ENCODE measurements at regions not wholly inside any gene's neighbourhood (a gene's known extent, or its start where the extent isn't known, plus 50 kb on each side); places are given as distances from the start of the nearest gene placed in this dataset.

DNA sequence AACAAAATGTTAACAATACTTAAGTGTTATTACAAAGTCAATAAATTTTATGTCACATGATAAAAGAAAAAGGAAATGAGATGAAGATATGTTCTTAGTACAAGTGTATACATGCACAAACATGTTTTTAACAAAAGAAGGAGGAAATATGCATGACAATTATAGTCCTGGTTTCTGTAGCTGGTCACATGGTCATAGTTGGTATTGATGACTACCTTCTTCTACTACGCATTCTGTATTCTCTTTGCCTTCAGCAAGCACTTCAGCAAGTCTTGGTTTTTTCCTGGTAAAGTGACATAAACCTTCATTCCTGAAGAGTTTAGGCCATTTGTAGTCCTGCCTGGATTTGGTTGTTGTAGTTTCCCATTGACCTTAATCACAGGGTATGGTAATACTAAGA lies 121.3 kb upstream of the SYT4 start:
- no peak for DNase-seq (ENCODE audit: low spot score)
- no peaks in the 10 kb centered on the region for H3K36me3 ChIP-seq (replicated peaks in 1 of 2; ENCODE audit: control insufficient read depth in 2 of 2, insufficient read depth in 2 of 2, low read length in 2 of 2)
- H3K4me2 ChIP-seq (ENCODE audit: insufficient read depth, low read length, poor library complexity, severe bottlenecking), result no peak overlapping the region
- no peak overlapping the region for H3K14ac ChIP-seq (ENCODE audit: low read length)
- H2BK15ac ChIP-seq (ENCODE audit: low read length), result no peak overlapping the region
- no peaks in the 10 kb centered on the region for H3K79me1 ChIP-seq (ENCODE audit: low read depth, low read length)
- no peak overlapping the region for H3K9ac ChIP-seq (ENCODE audit: low read depth, low read length, poor library complexity)
- H3K23ac ChIP-seq (ENCODE audit: low read depth, low read length, poor library complexity), result no peak overlapping the region
- no peaks in the 10 kb centered on the region for H3K4me1 ChIP-seq (ENCODE audit: control insufficient read depth in 2 of 2, insufficient read depth in 1 of 2, low read depth in 1 of 2, low read length in 2 of 2)
- H2BK5ac ChIP-seq (ENCODE audit: low read length), result no peak overlapping the region
- H2BK120ac ChIP-seq (ENCODE audit: low read depth, low read length), result no peak overlapping the region
- no peak overlapping the region for H4K91ac ChIP-seq (ENCODE audit: low read depth, low read length, poor library complexity)
- H3K9me3 ChIP-seq (replicated peaks in 1 of 2; ENCODE audit: control insufficient read depth in 2 of 2, insufficient read depth in 1 of 2, low read depth in 1 of 2, low read length in 2 of 2), result no peaks in the 10 kb centered on the region
- no peak overlapping the region for H4K8ac ChIP-seq (ENCODE audit: low read depth, low read length)
- H3K27ac ChIP-seq (replicated peaks; ENCODE audit: low read length), result no peak overlapping the region
- no peak overlapping the region for H2AFZ ChIP-seq (ENCODE audit: low read length)
- no peak overlapping the region for H2BK12ac ChIP-seq (ENCODE audit: low read length)
- H2AK5ac ChIP-seq (ENCODE audit: low read depth, low read length), result no peak overlapping the region
- H3K4ac ChIP-seq (ENCODE audit: low read length), result no peak overlapping the region
- H3K4me3 ChIP-seq (ENCODE audit: low read length in 2 of 2), result no peak overlapping the region
- no peak overlapping the region for H3K18ac ChIP-seq (ENCODE audit: low read length)
- no peaks in the 10 kb centered on the region for H3K27me3 ChIP-seq (ENCODE audit: control insufficient read depth in 3 of 3, insufficient read depth in 3 of 3, low read depth in 1 of 3, low read length in 3 of 3)
- no CpG with 5 or more reads among the region's 1 CpG for WGBS, 2 donors (ENCODE audit: extremely low coverage in 2 of 2, insufficient read length in 2 of 2, insufficient replicate concordance in 1 of 2)

DNA sequence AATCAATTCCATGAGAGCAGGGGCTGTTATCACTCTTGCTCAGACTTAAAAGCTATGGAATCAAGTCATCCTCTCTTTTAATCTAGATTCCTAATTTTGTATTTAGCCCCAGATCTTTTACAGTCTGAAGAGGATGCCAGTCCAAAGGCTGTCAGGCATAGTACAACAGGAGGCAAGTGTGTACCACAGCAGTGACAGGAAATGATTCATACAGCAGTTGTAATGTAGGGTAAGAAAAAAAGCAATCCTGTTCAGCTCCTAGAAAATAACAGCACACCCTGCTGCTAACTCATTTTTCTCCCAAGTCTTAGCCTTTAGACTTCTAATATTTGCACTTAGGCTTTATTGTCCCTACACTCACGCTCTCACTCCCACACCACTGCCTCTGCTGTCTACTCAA lies 127.8 kb upstream of the SYT4 start:
- H3K23ac ChIP-seq (ENCODE audit: low read depth, low read length, poor library complexity), result no peak overlapping the region
- no peak overlapping the region for H2AK5ac ChIP-seq (ENCODE audit: low read depth, low read length)
- H3K27ac ChIP-seq (replicated peaks; ENCODE audit: low read length), result no peak overlapping the region
- H3K9ac ChIP-seq (ENCODE audit: low read depth, low read length, poor library complexity), result no peak overlapping the region
- no peak overlapping the region for H3K4ac ChIP-seq (ENCODE audit: low read length)
- no CpG with 5 or more reads among the region's 1 CpG for WGBS, 2 donors (ENCODE audit: extremely low coverage in 2 of 2, insufficient read length in 2 of 2, insufficient replicate concordance in 1 of 2)
- H3K18ac ChIP-seq (ENCODE audit: low read length), result no peak overlapping the region
- no peak overlapping the region for H4K91ac ChIP-seq (ENCODE audit: low read depth, low read length, poor library complexity)
- no peak overlapping the region for H3K4me2 ChIP-seq (ENCODE audit: insufficient read depth, low read length, poor library complexity, severe bottlenecking)
- no peak overlapping the region for H4K8ac ChIP-seq (ENCODE audit: low read depth, low read length)
- no peak overlapping the region for H2BK120ac ChIP-seq (ENCODE audit: low read depth, low read length)
- no peak overlapping the region for H3K4me3 ChIP-seq (ENCODE audit: low read length in 2 of 2)
- H2AFZ ChIP-seq (ENCODE audit: low read length), result no peak overlapping the region
- no peak overlapping the region for H2BK15ac ChIP-seq (ENCODE audit: low read length)
- H3K36me3 ChIP-seq (replicated peaks in 1 of 2; ENCODE audit: control insufficient read depth in 2 of 2, insufficient read depth in 2 of 2, low read length in 2 of 2), result no peaks in the 10 kb centered on the region
- no peaks in the 10 kb centered on the region for H3K27me3 ChIP-seq (ENCODE audit: control insufficient read depth in 3 of 3, insufficient read depth in 3 of 3, low read depth in 1 of 3, low read length in 3 of 3)
- H3K14ac ChIP-seq (ENCODE audit: low read length), result no peak overlapping the region
- no peaks in the 10 kb centered on the region for H3K9me3 ChIP-seq (replicated peaks in 1 of 2; ENCODE audit: control insufficient read depth in 2 of 2, insufficient read depth in 1 of 2, low read depth in 1 of 2, low read length in 2 of 2)
- H3K4me1 ChIP-seq (ENCODE audit: control insufficient read depth in 2 of 2, insufficient read depth in 1 of 2, low read depth in 1 of 2, low read length in 2 of 2), result no peaks in the 10 kb centered on the region
- no peak overlapping the region for H2BK12ac ChIP-seq (ENCODE audit: low read length)
- no peak for DNase-seq (ENCODE audit: low spot score)
- no peak overlapping the region for H2BK5ac ChIP-seq (ENCODE audit: low read length)
- H3K79me1 ChIP-seq (ENCODE audit: low read depth, low read length), result no peaks in the 10 kb centered on the region

DNA sequence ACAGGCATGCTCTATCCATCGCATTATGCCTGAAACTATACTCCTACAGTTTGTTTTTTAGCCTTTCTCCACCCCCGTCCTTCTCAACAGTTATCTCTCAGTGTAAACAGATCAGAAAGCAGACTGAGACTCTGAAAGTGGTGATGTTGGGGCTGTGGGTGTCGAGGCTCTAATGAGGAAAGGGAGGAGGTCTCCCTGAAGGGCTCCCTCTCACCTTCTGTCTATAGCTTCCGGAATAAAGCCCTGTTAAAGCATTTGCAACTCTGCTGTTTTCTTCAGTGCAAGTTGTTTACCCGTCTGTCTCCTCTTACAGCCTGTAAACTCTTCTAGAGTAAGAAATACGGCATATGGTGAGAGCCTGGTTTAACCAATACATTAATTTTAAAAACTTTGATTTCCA lies 136.7 kb upstream of the SYT4 start:
- Histone ChIP-seq H3K18ac (ENCODE audit: low read length) (peak overlapping the region; percentile 38), H2BK12ac (ENCODE audit: low read length) (no peak overlapping the region), H3K27me3 (ENCODE audit: control insufficient read depth in 3 of 3, insufficient read depth in 3 of 3, low read depth in 1 of 3, low read length in 3 of 3) (no peaks in the 10 kb centered on the region), H3K4me2 (ENCODE audit: insufficient read depth, low read length, poor library complexity, severe bottlenecking) (no peak overlapping the region), H4K91ac (ENCODE audit: low read depth, low read length, poor library complexity) (no peak overlapping the region), H3K23ac (ENCODE audit: low read depth, low read length, poor library complexity) (no peak overlapping the region), H3K9ac (ENCODE audit: low read depth, low read length, poor library complexity) (no peak overlapping the region), H4K8ac (ENCODE audit: low read depth, low read length) (no peak overlapping the region), H3K4me1 (ENCODE audit: control insufficient read depth in 2 of 2, insufficient read depth in 1 of 2, low read depth in 1 of 2, low read length in 2 of 2) (no peaks in the 10 kb centered on the region), H3K27ac (replicated peaks; ENCODE audit: low read length) (no peak overlapping the region), H3K14ac (ENCODE audit: low read length) (no peak overlapping the region), H2AFZ (ENCODE audit: low read length) (no peak overlapping the region), H2BK120ac (ENCODE audit: low read depth, low read length) (no peak overlapping the region), H2AK5ac (ENCODE audit: low read depth, low read length) (no peak overlapping the region), H2BK5ac (ENCODE audit: low read length) (no peak overlapping the region), H3K36me3 (replicated peaks in 1 of 2; ENCODE audit: control insufficient read depth in 2 of 2, insufficient read depth in 2 of 2, low read length in 2 of 2) (no peaks in the 10 kb centered on the region), H3K4me3 (ENCODE audit: low read length in 2 of 2) (no peak overlapping the region), H3K4ac (ENCODE audit: low read length) (no peak overlapping the region), H3K9me3 (replicated peaks in 1 of 2; ENCODE audit: control insufficient read depth in 2 of 2, insufficient read depth in 1 of 2, low read depth in 1 of 2, low read length in 2 of 2) (no peaks in the 10 kb centered on the region), H3K79me1 (ENCODE audit: low read depth, low read length) (no peaks in the 10 kb centered on the region), H2BK15ac (ENCODE audit: low read length) (no peak overlapping the region)
- WGBS, 2 donors (ENCODE audit: extremely low coverage in 2 of 2, insufficient read length in 2 of 2, insufficient replicate concordance in 1 of 2), result no CpG with 5 or more reads among the region's 6 CpGs
- no peak for DNase-seq (ENCODE audit: low spot score)

DNA sequence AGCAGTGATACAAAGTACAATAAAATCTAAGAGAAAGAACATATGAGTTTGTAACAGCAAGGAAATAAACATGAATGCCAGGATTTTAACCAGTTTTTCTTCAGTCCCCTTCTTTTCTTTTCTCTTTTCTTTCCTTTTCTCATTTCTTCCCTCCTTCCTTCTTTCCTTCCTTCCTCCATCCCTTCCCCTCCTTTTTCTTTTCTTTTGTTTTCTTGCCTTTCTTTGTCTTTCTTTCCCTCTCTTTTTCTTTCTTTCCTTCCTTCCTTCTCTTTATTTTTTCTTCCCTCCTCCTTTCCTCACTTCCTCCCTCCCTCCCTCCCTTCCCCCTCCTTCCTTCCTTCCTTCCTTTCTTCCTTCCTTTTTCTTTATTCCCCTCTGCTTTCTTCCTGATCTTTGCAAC lies 142.8 kb upstream of the SYT4 start:
- Histone ChIP-seq H3K36me3 (replicated peaks in 1 of 2; ENCODE audit: control insufficient read depth in 2 of 2, insufficient read depth in 2 of 2, low read length in 2 of 2) (no peaks in the 10 kb centered on the region), H3K4me1 (ENCODE audit: control insufficient read depth in 2 of 2, insufficient read depth in 1 of 2, low read depth in 1 of 2, low read length in 2 of 2) (no peaks in the 10 kb centered on the region), H3K4me3 (ENCODE audit: low read length in 2 of 2) (no peak overlapping the region), H3K23ac (ENCODE audit: low read depth, low read length, poor library complexity) (no peak overlapping the region), H3K9ac (ENCODE audit: low read depth, low read length, poor library complexity) (no peak overlapping the region), H2BK15ac (ENCODE audit: low read length) (no peak overlapping the region), H3K27ac (replicated peaks; ENCODE audit: low read length) (no peak overlapping the region), H3K27me3 (ENCODE audit: control insufficient read depth in 3 of 3, insufficient read depth in 3 of 3, low read depth in 1 of 3, low read length in 3 of 3) (no peaks in the 10 kb centered on the region), H2BK5ac (ENCODE audit: low read length) (no peak overlapping the region), H3K79me1 (ENCODE audit: low read depth, low read length) (no peaks in the 10 kb centered on the region), H3K4me2 (ENCODE audit: insufficient read depth, low read length, poor library complexity, severe bottlenecking) (no peak overlapping the region), H2BK120ac (ENCODE audit: low read depth, low read length) (no peak overlapping the region), H3K18ac (ENCODE audit: low read length) (no peak overlapping the region), H3K9me3 (replicated peaks in 1 of 2; ENCODE audit: control insufficient read depth in 2 of 2, insufficient read depth in 1 of 2, low read depth in 1 of 2, low read length in 2 of 2) (no peaks in the 10 kb centered on the region), H3K14ac (ENCODE audit: low read length) (no peak overlapping the region), H2BK12ac (ENCODE audit: low read length) (no peak overlapping the region), H4K91ac (ENCODE audit: low read depth, low read length, poor library complexity) (no peak overlapping the region), H2AFZ (ENCODE audit: low read length) (no peak overlapping the region), H2AK5ac (ENCODE audit: low read depth, low read length) (no peak overlapping the region), H3K4ac (ENCODE audit: low read length) (no peak overlapping the region), H4K8ac (ENCODE audit: low read depth, low read length) (no peak overlapping the region)
- no peak for DNase-seq (ENCODE audit: low spot score)
